GM12865 (cell line): ENCODE measurements at regions not wholly inside any gene's neighbourhood (a gene's known extent, or its start where the extent isn't known, plus 50 kb on each side); places are given as distances from the start of the nearest gene placed in this dataset.
"Not testable (repeated sequence)": the region's sequence is repeated elsewhere in the genome, so short reads cannot be mapped to it uniquely, and the experiment has no call there.

Experiments
- DNase-seq: peaks from one replicate; pipeline ENCODE4 v3.0.0; 2010; ENCODE audit warnings: low read depth
- H3K4me3 ChIP-seq: 2 replicates; pipeline ENCODE4 v1.5.1; 2011; ENCODE audit warnings: mild to moderate bottlenecking, low read depth, low read length, control low read depth
- CTCF ChIP-seq: IDR thresholded peaks from 2 replicates; pipeline ENCODE4 v1.5.1; 2011; ENCODE audit warnings: low read length, control low read depth, low read depth, inconsistent platforms; ENCODE audit not compliant: insufficient read depth; ENCODE audit errors: missing control alignments

- no peak for TF ChIP-seq CTCF
- DNase-seq, result no peak
- H3K4me3 ChIP-seq, result no peak overlapping the region
These were observed 101.6 kb downstream of the OTUD1 start for GRCh38 chr10:23540401-23541030.

DNA sequence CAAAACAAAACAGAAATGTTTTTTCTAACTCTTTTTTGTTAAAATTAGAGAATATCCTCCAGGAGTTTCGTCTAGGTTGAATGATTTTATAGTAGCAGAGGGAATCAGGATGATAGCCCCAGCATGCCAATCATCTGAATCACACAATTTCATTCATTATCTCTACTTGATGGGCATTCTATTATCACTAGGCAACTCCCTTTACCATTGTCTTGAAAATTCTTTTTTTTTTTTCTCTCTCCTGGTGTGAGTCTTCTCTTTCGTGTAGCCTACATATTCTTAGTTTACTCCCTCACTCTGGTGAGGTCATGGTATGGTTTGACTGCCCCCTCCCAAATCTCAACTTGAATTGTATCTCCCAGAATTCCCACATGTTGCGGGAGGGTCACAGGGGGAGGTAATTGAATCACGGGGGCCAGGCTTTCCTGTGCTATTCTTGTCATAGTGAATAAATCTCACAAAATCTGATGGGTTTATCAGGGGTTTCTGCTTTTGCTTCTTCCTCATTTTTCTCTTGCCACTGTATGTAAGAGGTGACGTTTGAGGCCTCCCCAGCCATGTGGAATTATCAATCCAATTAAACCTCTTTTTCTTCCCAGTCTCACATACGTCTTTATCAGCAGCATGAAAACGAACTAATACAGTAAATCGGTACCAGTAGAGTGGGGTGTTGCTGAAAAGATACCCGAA, 105.0 kb downstream of the OTUD1 start:
- no peak for DNase-seq
- no peak for TF ChIP-seq CTCF
- no peak overlapping the region for H3K4me3 ChIP-seq

GRCh38 chr10:23545866-23546265, 107.0 kb downstream of the OTUD1 start:
- H3K4me3 ChIP-seq, DNase-seq: not testable (repeated sequence)

- DNase-seq, result no peak
- TF ChIP-seq CTCF, result no peak
These were observed 118.0 kb downstream of the OTUD1 start for GRCh38 chr10:23556727-23557440.

DNA sequence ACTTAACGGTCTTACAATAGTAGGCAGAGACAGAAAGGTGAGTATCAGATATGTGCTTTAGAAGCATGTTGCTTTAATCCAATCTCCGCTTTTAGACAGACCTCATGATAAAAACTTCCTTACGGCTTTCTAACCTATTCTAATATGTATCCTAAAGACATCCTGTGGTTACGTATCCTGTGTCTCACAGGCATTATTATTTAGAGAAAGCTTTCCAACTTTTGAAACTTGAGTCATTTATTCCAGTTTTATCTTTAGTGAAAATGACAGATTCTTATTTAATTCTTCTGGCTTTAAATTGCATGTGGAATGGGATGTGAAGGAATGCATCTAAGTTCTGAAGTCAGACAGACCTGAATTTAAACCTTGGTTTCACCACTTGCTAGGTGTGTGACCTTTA, 118.9 kb downstream of the OTUD1 start:
- no peak for TF ChIP-seq CTCF
- H3K4me3 ChIP-seq, result no peak overlapping the region
- DNase-seq, result no peak

More at GRCh38 chr10:23556727-23557440, 118.0 kb downstream of the OTUD1 start:
- no peak overlapping the region for H3K4me3 ChIP-seq

DNA sequence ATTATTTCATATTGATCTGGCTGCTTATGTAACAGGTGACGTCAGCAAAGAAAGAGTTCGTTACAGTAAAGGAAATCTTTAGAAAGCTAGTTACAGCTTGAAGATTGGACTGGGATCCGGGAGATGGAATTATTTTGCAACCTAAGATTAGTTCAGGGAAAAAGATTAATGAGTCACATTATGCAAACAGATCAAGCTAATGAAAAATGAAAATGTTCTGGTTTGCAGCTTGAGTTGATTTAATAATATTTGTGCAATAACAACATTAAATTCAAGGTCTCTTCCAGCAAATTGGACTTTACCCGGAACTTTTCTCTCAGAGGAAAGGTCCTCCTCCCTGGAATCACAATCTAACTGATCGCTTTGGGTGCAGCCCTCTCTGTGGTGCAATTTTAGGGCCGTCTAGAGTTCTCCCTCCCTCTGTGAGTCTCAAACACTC, 119.5 kb downstream of the OTUD1 start:
- no peak for DNase-seq
- no peak for TF ChIP-seq CTCF
- no peak overlapping the region for H3K4me3 ChIP-seq

- no peak for DNase-seq
- no peak for TF ChIP-seq CTCF
- H3K4me3 ChIP-seq, result no peak overlapping the region
These were observed 130.1 kb downstream of the OTUD1 start for GRCh38 chr10:23568996-23569395.
